ENCODE measurements at regions not wholly inside any gene's neighbourhood (a gene's known extent, or its start where the extent isn't known, plus 50 kb on each side); places are given as distances from the start of the nearest gene placed in this dataset.
"Not testable (repeated sequence)": the region's sequence is repeated elsewhere in the genome, so short reads cannot be mapped to it uniquely, and the experiment has no call there.

DNA sequence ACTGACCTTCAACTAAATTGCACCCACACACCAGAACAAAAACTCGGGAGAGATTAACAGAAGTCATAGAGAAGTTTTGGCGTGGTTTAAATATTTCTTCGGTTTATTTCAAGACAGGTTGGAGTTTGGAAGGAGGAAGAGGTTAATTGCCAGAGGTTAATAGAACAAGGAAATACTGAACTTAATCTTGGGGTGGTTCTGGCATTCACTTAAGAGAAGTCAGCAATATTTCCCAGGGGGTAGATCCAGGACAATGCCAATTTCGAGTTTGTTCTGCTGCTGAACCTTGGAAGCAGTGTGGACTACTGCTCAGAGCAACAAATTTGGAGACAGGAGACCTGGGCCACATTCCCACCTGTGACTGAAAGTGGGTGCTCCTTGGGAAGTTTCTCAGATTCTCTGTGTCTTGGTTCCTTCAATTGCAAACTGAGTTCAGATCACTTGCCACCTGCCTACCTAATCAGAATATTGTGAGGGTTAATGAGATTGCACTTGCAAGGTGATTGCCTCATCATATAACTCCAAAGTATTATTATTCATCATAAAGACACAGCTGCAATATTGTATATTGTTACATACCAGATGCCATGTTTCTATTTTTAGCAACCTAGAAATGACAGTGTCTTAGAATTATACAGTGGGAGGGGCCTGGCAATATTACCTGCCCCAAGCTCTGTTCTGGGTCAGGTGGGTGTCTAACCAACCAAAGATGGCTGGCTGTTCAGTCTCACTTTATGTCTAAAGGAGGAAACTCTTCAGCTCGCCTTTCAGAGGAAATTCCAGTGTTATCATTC, 217.4 kb downstream of the CDCA7 start:
- no peaks in the 10 kb centered on the region for H3K36me3 Mint-ChIP-seq (ENCODE audit: insufficient read depth, unreplicated experiment)
- peaks cover 12% of the 10 kb centered on the region for H3K4me1 Mint-ChIP-seq (ENCODE audit: insufficient read depth, unreplicated experiment)
- POLR2A ChIA-PET = interaction anchor here (1.0 to 1.7 kb wide), 2 partner anchors 18 to 390 kb away, joined by 3 to 5 read pairs; no protein-coding TSS in a partner anchor
- no TSS peak for BruUV-seq (replicated peaks)
- CTCF ChIA-PET = interaction anchor here (0.7 to 1.4 kb wide), 5 partner anchors 82 to 468 kb away, joined by 3 to 5 read pairs (median 3); no protein-coding TSS in a partner anchor
- no peak overlapping the region for H3K4me3 Mint-ChIP-seq (ENCODE audit: unreplicated experiment)
- intact Hi-C loops (cut with micrococcal nuclease) = loop anchor here (1.0 to 10.0 kb wide), 6 partner anchors 95 to 773 kb away; no protein-coding TSS in a partner anchor
- peaks cover 7% of the 10 kb centered on the region for H3K9me3 Mint-ChIP-seq (ENCODE audit: unreplicated experiment)
- no peak for DNase-seq (ENCODE audit: unreplicated experiment)
- TF ChIP-seq, protein P1, sequence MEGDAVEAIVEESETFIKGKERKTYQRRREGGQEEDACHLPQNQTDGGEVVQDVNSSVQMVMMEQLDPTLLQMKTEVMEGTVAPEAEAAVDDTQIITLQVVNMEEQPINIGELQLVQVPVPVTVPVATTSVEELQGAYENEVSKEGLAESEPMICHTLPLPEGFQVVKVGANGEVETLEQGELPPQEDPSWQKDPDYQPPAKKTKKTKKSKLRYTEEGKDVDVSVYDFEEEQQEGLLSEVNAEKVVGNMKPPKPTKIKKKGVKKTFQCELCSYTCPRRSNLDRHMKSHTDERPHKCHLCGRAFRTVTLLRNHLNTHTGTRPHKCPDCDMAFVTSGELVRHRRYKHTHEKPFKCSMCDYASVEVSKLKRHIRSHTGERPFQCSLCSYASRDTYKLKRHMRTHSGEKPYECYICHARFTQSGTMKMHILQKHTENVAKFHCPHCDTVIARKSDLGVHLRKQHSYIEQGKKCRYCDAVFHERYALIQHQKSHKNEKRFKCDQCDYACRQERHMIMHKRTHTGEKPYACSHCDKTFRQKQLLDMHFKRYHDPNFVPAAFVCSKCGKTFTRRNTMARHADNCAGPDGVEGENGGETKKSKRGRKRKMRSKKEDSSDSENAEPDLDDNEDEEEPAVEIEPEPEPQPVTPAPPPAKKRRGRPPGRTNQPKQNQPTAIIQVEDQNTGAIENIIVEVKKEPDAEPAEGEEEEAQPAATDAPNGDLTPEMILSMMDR (IDR thresholded peaks at IDR 0.05; ENCODE audit: unreplicated experiment) = no peak
- no peaks in the 10 kb centered on the region for H3K27me3 Mint-ChIP-seq (ENCODE audit: insufficient read depth, unreplicated experiment)
- H3K27ac Mint-ChIP-seq (ENCODE audit: low read depth, unreplicated experiment) = no peak overlapping the region

DNA sequence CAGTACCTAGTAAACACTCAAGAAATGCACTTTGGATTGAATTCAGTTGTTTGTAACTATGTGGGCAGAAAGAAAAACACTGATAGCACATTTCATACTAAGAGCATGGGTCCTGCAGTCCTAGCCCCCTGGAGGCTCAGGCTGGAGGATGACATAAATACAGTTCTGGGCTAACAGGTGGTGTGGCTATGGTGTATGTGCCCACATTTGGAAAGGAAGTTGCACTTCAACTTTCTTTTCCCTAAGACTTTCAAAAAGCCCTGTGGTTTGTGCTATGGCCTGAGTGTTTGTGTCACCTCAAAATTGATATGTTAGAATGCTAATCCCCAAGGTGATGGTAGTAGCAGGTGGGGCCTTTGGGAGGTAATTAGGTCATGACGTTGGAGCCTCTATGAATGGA, 218.2 kb downstream of the CDCA7 start:
- TF ChIP-seq, protein P1 (IDR thresholded peaks at IDR 0.05; ENCODE audit: unreplicated experiment) = no peak
- peaks cover 7% of the 10 kb centered on the region for H3K4me1 Mint-ChIP-seq (ENCODE audit: insufficient read depth, unreplicated experiment)
- ChIA-PET POLR2A (interaction anchor here (1.0 to 1.7 kb wide), 2 partner anchors 17 to 389 kb away, joined by 3 to 5 read pairs; no protein-coding TSS in a partner anchor), CTCF (interaction anchor here (0.6 to 1.4 kb wide), 5 partner anchors 81 to 467 kb away, joined by 3 to 5 read pairs (median 3); no protein-coding TSS in a partner anchor)
- no peak overlapping the region for H3K4me3 Mint-ChIP-seq (ENCODE audit: unreplicated experiment)
- intact Hi-C loops (cut with micrococcal nuclease) = loop anchor here (5.0 to 10.0 kb wide), 2 partner anchors 309 to 502 kb away; no protein-coding TSS in a partner anchor
- H3K27me3 Mint-ChIP-seq (ENCODE audit: insufficient read depth, unreplicated experiment) = no peaks in the 10 kb centered on the region
- no peak for DNase-seq (ENCODE audit: unreplicated experiment)
- no peaks in the 10 kb centered on the region for H3K36me3 Mint-ChIP-seq (ENCODE audit: insufficient read depth, unreplicated experiment)
- peaks cover 7% of the 10 kb centered on the region for H3K9me3 Mint-ChIP-seq (ENCODE audit: unreplicated experiment)
- BruUV-seq (replicated peaks) = no TSS peak
- no peak overlapping the region for H3K27ac Mint-ChIP-seq (ENCODE audit: low read depth, unreplicated experiment)

DNA sequence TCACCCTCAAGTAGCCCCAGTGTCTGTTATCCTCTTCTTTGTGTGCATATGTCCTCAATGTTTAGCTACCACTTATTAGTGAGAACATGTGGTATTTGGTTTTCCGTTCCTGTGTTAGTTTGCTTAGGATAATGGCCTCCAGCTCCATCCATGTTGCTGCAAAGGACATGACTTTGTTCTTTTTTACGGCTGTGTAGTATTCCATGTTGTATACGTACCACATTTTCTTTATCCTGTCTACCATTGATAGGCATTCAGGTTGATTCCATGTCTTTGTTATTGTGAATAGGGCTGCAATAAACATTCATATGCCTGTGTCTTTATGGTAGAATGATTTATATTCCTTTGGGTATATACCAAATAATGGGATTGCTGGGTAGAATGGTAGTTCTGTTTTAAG, 219.1 kb downstream of the CDCA7 start:
- H3K36me3 Mint-ChIP-seq (ENCODE audit: insufficient read depth, unreplicated experiment); H3K4me3 Mint-ChIP-seq (ENCODE audit: unreplicated experiment); H3K4me1 Mint-ChIP-seq (ENCODE audit: insufficient read depth, unreplicated experiment); H3K9me3 Mint-ChIP-seq (ENCODE audit: unreplicated experiment); DNase-seq (ENCODE audit: unreplicated experiment); H3K27me3 Mint-ChIP-seq (ENCODE audit: insufficient read depth, unreplicated experiment); H3K27ac Mint-ChIP-seq (ENCODE audit: low read depth, unreplicated experiment); BruUV-seq (replicated peaks): not testable (repeated sequence)
- intact Hi-C loops (cut with micrococcal nuclease) = loop anchor here (5.0 to 10.0 kb wide), 2 partner anchors 309 to 501 kb away; no protein-coding TSS in a partner anchor
- ChIA-PET POLR2A (interaction anchor here (0.8 to 1.9 kb wide), 3 partner anchors 9 to 146 kb away, joined by 3 to 9 read pairs (median 3); no protein-coding TSS in a partner anchor), CTCF (interaction anchor here (0.6 to 0.9 kb wide), 4 partner anchors 94 to 657 kb away, joined by 3 read pairs; no protein-coding TSS in a partner anchor)

DNA sequence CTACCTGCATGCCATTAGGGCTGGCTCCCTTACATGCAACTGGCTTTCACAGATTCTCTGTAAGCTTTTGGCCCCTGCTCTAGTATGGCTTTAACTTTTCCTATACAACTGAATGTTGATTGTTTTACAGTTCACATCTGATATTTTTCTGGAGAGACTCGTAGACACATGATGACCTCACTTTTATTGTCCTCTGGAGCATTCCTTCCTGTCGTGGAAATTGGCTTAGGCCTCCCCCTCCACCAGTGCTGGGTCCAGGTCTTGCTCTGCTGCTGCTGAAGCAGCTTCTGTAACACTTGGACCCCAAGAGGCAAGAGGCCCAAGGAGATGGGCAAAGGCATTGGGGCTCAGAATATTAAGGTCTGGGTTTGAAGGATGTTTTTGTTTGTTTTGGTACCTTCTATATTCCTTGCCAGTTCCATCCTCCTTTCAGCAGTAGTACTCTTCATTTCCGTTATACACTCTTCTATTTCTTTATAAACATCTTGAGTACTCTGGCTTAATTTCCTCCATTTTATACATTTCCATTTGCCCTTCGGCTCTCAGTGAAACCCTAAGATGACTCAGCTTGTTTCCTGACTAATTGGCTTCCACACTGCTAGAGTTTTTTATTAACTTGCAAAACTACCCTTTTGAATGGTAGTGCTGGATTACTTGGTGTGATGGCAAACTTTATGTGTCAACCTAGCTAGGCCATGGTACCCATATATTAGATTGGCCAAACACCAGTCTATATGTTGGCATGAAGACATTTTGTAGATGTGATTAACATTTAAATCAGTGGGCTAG, 219.8 kb downstream of the CDCA7 start:
- TF ChIP-seq, protein P1 (IDR thresholded peaks at IDR 0.05; ENCODE audit: unreplicated experiment) = no peak
- Mint-ChIP-seq H3K27me3 (ENCODE audit: insufficient read depth, unreplicated experiment) (no peaks in the 10 kb centered on the region), H3K27ac (ENCODE audit: low read depth, unreplicated experiment) (peak overlapping the region; percentile 63), H3K36me3 (ENCODE audit: insufficient read depth, unreplicated experiment) (no peaks in the 10 kb centered on the region), H3K4me3 (ENCODE audit: unreplicated experiment) (no peak overlapping the region), H3K4me1 (ENCODE audit: insufficient read depth, unreplicated experiment) (peaks cover 7% of the 10 kb centered on the region), H3K9me3 (ENCODE audit: unreplicated experiment) (peaks cover 7% of the 10 kb centered on the region)
- DNase-seq (ENCODE audit: unreplicated experiment) = peak; percentile 69
- no TSS peak for BruUV-seq (replicated peaks)
- intact Hi-C loops (cut with micrococcal nuclease) = loop anchor here (5.0 to 10.0 kb wide), 2 partner anchors 308 to 500 kb away; no protein-coding TSS in a partner anchor
- CTCF ChIA-PET = interaction anchor here (0.6 to 1.0 kb wide), 6 partner anchors 39 to 656 kb away, joined by 3 read pairs; no protein-coding TSS in a partner anchor
- POLR2A ChIA-PET = interaction anchor here (0.6 to 1.9 kb wide), 7 partner anchors 8 to 477 kb away, joined by 3 to 9 read pairs (median 3); no protein-coding TSS in a partner anchor
